ENCODE measurements at regions not wholly inside any gene's neighbourhood (a gene's known extent, or its start where the extent isn't known, plus 50 kb on each side); places are given as distances from the start of the nearest gene placed in this dataset.

DNA sequence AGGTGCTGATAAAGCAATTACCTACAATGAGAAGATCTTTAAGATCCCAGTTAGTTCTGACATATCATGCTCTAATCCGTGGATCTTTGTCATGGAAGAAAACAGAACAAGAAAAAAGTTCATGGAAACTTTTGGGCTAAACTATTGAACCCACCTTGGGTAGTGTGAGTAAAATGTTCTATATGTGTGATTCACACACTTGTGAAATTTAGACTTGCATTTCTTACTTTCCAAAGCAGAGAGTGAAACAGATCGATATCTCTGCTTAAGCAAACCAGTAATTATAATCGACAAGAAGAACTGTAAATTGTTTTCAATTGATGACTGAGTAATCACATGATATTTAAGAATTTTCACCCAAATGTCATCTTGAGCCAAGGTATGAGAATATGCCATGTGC is 214.2 kb downstream of the HRH4 start:
- no peaks in the 10 kb centered on the region for H3K27me3 ChIP-seq (ENCODE audit: insufficient read depth, low read length, poor library complexity, severe bottlenecking)
- TF ChIP-seq, protein P1, sequence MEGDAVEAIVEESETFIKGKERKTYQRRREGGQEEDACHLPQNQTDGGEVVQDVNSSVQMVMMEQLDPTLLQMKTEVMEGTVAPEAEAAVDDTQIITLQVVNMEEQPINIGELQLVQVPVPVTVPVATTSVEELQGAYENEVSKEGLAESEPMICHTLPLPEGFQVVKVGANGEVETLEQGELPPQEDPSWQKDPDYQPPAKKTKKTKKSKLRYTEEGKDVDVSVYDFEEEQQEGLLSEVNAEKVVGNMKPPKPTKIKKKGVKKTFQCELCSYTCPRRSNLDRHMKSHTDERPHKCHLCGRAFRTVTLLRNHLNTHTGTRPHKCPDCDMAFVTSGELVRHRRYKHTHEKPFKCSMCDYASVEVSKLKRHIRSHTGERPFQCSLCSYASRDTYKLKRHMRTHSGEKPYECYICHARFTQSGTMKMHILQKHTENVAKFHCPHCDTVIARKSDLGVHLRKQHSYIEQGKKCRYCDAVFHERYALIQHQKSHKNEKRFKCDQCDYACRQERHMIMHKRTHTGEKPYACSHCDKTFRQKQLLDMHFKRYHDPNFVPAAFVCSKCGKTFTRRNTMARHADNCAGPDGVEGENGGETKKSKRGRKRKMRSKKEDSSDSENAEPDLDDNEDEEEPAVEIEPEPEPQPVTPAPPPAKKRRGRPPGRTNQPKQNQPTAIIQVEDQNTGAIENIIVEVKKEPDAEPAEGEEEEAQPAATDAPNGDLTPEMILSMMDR (conservative IDR thresholded peaks at IDR 0.05; ENCODE audit: low read length), result no peak
- no peak for TF ChIP-seq EZH2phosphoT487 (IDR thresholded peaks at IDR 0.05; ENCODE audit: borderline replicate concordance)
- no peaks in the 10 kb centered on the region for H4K20me1 ChIP-seq (ENCODE audit: insufficient read depth, low read length, poor library complexity, severe bottlenecking)
- no peak overlapping the region for H3K4me3 ChIP-seq (ENCODE audit: low read length, poor library complexity, severe bottlenecking)
- no peak overlapping the region for H3K4me2 ChIP-seq (ENCODE audit: low read depth, low read length, poor library complexity, severe bottlenecking)
- no peak overlapping the region for H2AFZ ChIP-seq (ENCODE audit: low read length)
- no peaks in the 10 kb centered on the region for H3F3A ChIP-seq (ENCODE audit: low read depth)
- H3K9me3 ChIP-seq (ENCODE audit: insufficient read depth, low read depth, low read length), result no peaks in the 10 kb centered on the region
- no peaks in the 10 kb centered on the region for H3K36me3 ChIP-seq (ENCODE audit: insufficient read depth, low read length)
- H3K4me1 ChIP-seq (ENCODE audit: insufficient read depth, low read length, poor library complexity, severe bottlenecking), result no peaks in the 10 kb centered on the region
- no peaks in the 10 kb centered on the region for H3K9me2 ChIP-seq (replicated peaks; ENCODE audit: low read depth, low read length)
- H3K79me2 ChIP-seq (ENCODE audit: insufficient read depth, low read length), result no peaks in the 10 kb centered on the region
- H3K9ac ChIP-seq (ENCODE audit: low read depth, low read length, poor library complexity, severe bottlenecking), result no peak overlapping the region

DNA sequence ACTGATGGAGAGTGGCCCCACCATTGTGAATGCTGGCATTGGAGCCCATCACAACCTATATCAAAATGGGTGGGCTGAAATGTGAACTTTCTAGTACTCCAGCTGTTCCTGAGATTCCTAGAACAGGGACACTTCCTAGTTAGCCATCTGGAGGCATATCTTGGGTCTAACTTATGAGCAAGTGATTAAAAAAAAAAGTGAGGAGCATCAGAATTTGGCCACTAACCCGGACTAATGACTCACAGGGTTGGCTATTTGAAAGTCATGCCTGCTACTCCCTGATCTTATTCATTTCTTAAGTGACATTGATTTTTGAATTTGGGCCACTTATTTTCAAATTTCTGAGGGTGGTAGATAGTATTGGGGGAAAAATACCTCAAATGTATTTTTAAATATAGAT is 216.6 kb downstream of the HRH4 start:
- no peaks in the 10 kb centered on the region for H3K36me3 ChIP-seq (ENCODE audit: insufficient read depth, low read length)
- H4K20me1 ChIP-seq (ENCODE audit: insufficient read depth, low read length, poor library complexity, severe bottlenecking), result no peaks in the 10 kb centered on the region
- no peaks in the 10 kb centered on the region for H3K9me2 ChIP-seq (replicated peaks; ENCODE audit: low read depth, low read length)
- no peaks in the 10 kb centered on the region for H3K79me2 ChIP-seq (ENCODE audit: insufficient read depth, low read length)
- no peak overlapping the region for H3K4me2 ChIP-seq (ENCODE audit: low read depth, low read length, poor library complexity, severe bottlenecking)
- TF ChIP-seq, protein P1 (conservative IDR thresholded peaks at IDR 0.05; ENCODE audit: low read length), result no peak
- no peak for TF ChIP-seq EZH2phosphoT487 (IDR thresholded peaks at IDR 0.05; ENCODE audit: borderline replicate concordance)
- no peaks in the 10 kb centered on the region for H3K4me1 ChIP-seq (ENCODE audit: insufficient read depth, low read length, poor library complexity, severe bottlenecking)
- no peaks in the 10 kb centered on the region for H3K27me3 ChIP-seq (ENCODE audit: insufficient read depth, low read length, poor library complexity, severe bottlenecking)
- H3F3A ChIP-seq (ENCODE audit: low read depth), result no peaks in the 10 kb centered on the region
- H3K9ac ChIP-seq (ENCODE audit: low read depth, low read length, poor library complexity, severe bottlenecking), result no peak overlapping the region
- no peak overlapping the region for H2AFZ ChIP-seq (ENCODE audit: low read length)
- no peak overlapping the region for H3K4me3 ChIP-seq (ENCODE audit: low read length, poor library complexity, severe bottlenecking)
- H3K9me3 ChIP-seq (ENCODE audit: insufficient read depth, low read depth, low read length), result no peaks in the 10 kb centered on the region

DNA sequence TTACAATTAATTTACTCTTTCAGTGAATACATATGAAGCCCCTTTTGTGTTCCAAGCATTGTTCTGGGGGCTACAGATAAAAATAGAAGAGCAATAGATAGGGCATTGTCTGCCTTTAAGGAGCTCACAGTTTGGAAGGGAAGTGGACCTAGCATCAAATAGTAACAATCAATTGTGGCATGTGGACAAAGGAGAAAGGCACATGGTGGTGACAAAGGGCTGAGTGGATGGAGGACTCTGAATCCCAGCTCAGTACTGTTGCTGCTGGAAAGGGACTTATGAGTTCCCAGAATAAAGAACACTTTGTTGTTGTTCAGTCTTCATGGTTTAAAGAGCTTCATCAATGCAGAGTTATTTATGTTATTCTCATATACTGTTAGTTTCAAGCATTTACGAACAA is 217.7 kb downstream of the HRH4 start:
- Histone ChIP-seq H3K36me3 (ENCODE audit: insufficient read depth, low read length) (no peaks in the 10 kb centered on the region), H4K20me1 (ENCODE audit: insufficient read depth, low read length, poor library complexity, severe bottlenecking) (no peaks in the 10 kb centered on the region), H2AFZ (ENCODE audit: low read length) (no peak overlapping the region), H3K4me1 (ENCODE audit: insufficient read depth, low read length, poor library complexity, severe bottlenecking) (no peaks in the 10 kb centered on the region), H3K4me3 (ENCODE audit: low read length, poor library complexity, severe bottlenecking) (no peak overlapping the region), H3F3A (ENCODE audit: low read depth) (no peaks in the 10 kb centered on the region), H3K27me3 (ENCODE audit: insufficient read depth, low read length, poor library complexity, severe bottlenecking) (no peaks in the 10 kb centered on the region), H3K4me2 (ENCODE audit: low read depth, low read length, poor library complexity, severe bottlenecking) (no peak overlapping the region), H3K9ac (ENCODE audit: low read depth, low read length, poor library complexity, severe bottlenecking) (no peak overlapping the region), H3K79me2 (ENCODE audit: insufficient read depth, low read length) (no peaks in the 10 kb centered on the region), H3K9me3 (ENCODE audit: insufficient read depth, low read depth, low read length) (no peaks in the 10 kb centered on the region), H3K9me2 (replicated peaks; ENCODE audit: low read depth, low read length) (no peaks in the 10 kb centered on the region)
- no peak for TF ChIP-seq EZH2phosphoT487 (IDR thresholded peaks at IDR 0.05; ENCODE audit: borderline replicate concordance)
- TF ChIP-seq, protein P1 (conservative IDR thresholded peaks at IDR 0.05; ENCODE audit: low read length), result no peak

All from Loucy (cell line).